ENCODE measurements at regions not wholly inside any gene's neighbourhood (a gene's known extent, or its start where the extent isn't known, plus 50 kb on each side); places are given as distances from the start of the nearest gene placed in this dataset.
"Not testable (repeated sequence)": the region's sequence is repeated elsewhere in the genome, so short reads cannot be mapped to it uniquely, and the experiment has no call there.

- Histone ChIP-seq H4K20me1 (ENCODE audit: low read length) (no peaks in the 10 kb centered on the region), H3K36me3 (ENCODE audit: low read depth, low read length) (no peaks in the 10 kb centered on the region), H3K27ac (ENCODE audit: low read length) (no peak overlapping the region), H3K4me1 (ENCODE audit: insufficient read depth, low read length) (peaks cover 22% of the 10 kb centered on the region), H3K79me2 (ENCODE audit: low read length) (no peaks in the 10 kb centered on the region), H3K9me3 (ENCODE audit: low read length) (no peaks in the 10 kb centered on the region), H3K4me2 (ENCODE audit: low read length) (no peak overlapping the region), H2AFZ (ENCODE audit: low read length) (no peak overlapping the region), H3K9me2 (replicated peaks; ENCODE audit: low read length) (no peaks in the 10 kb centered on the region), H3K4me3 (ENCODE audit: low read length) (no peak overlapping the region), H3K9ac (ENCODE audit: low read length) (no peak overlapping the region), H3F3A (ENCODE audit: low read length, unreplicated experiment) (no peaks in the 10 kb centered on the region), H3K27me3 (ENCODE audit: low read length) (no peaks in the 10 kb centered on the region)
- intact Hi-C loops (cut with micrococcal nuclease): no loop called here
- TF ChIP-seq CTCF (conservative IDR thresholded peaks at IDR 0.05; ENCODE audit: low read depth, low read length) (no peak), EZH2 (IDR thresholded peaks at IDR 0.05; ENCODE audit: low read length, unreplicated experiment) (no peak), EZH2phosphoT487 (IDR thresholded peaks at IDR 0.05; ENCODE audit: borderline replicate concordance, low read length) (no peak)
- DNase-seq: no peak
- no TSS peak for BruUV-seq (replicated peaks)
- ATAC-seq: no peak
- CTCF ChIA-PET: no interaction called here
- POLR2A ChIA-PET (ENCODE audit: unreplicated experiment): no interaction called here
These were observed 232.3 kb upstream of the KITLG start for GRCh38 chr12:88812610-88813009.

- Histone ChIP-seq H3K9ac (ENCODE audit: low read length) (no peak overlapping the region), H3K9me2 (replicated peaks; ENCODE audit: low read length) (no peaks in the 10 kb centered on the region), H3K4me1 (ENCODE audit: insufficient read depth, low read length) (peaks cover 6% of the 10 kb centered on the region), H3K27me3 (ENCODE audit: low read length) (no peaks in the 10 kb centered on the region), H2AFZ (ENCODE audit: low read length) (no peak overlapping the region), H3K27ac (ENCODE audit: low read length) (no peak overlapping the region), H3K9me3 (ENCODE audit: low read length) (no peaks in the 10 kb centered on the region), H3K4me2 (ENCODE audit: low read length) (no peak overlapping the region), H3F3A (ENCODE audit: low read length, unreplicated experiment) (no peaks in the 10 kb centered on the region), H4K20me1 (ENCODE audit: low read length) (no peaks in the 10 kb centered on the region), H3K36me3 (ENCODE audit: low read depth, low read length) (no peaks in the 10 kb centered on the region), H3K4me3 (ENCODE audit: low read length) (no peak overlapping the region), H3K79me2 (ENCODE audit: low read length) (no peaks in the 10 kb centered on the region)
- ChIA-PET POLR2A (ENCODE audit: unreplicated experiment) (no interaction called here), CTCF (no interaction called here)
- intact Hi-C loops (cut with micrococcal nuclease): no loop called here
- ATAC-seq: no peak
- no TSS peak for BruUV-seq (replicated peaks)
- no peak for DNase-seq
- no peak for TF ChIP-seq EZH2phosphoT487 (IDR thresholded peaks at IDR 0.05; ENCODE audit: borderline replicate concordance, low read length)
- no peak for TF ChIP-seq CTCF (conservative IDR thresholded peaks at IDR 0.05; ENCODE audit: low read depth, low read length)
- no peak for TF ChIP-seq EZH2 (IDR thresholded peaks at IDR 0.05; ENCODE audit: low read length, unreplicated experiment)
These were observed 230.5 kb upstream of the KITLG start for GRCh38 chr12:88810806-88811205.

- intact Hi-C loops (cut with micrococcal nuclease): not testable (repeated sequence)
These were observed 229.6 kb upstream of the KITLG start for GRCh38 chr12:88809841-88810240.

More at GRCh38 chr12:88809841-88810240, 229.6 kb upstream of the KITLG start:
- H3K9me3 ChIP-seq (ENCODE audit: low read length); DNase-seq; H3K4me2 ChIP-seq (ENCODE audit: low read length); POLR2A ChIA-PET (ENCODE audit: unreplicated experiment); H3K36me3 ChIP-seq (ENCODE audit: low read depth, low read length); H3K79me2 ChIP-seq (ENCODE audit: low read length); H3K9me2 ChIP-seq (replicated peaks; ENCODE audit: low read length); H2AFZ ChIP-seq (ENCODE audit: low read length); H3K4me3 ChIP-seq (ENCODE audit: low read length); BruUV-seq (replicated peaks); H3F3A ChIP-seq (ENCODE audit: low read length, unreplicated experiment); H4K20me1 ChIP-seq (ENCODE audit: low read length); H3K4me1 ChIP-seq (ENCODE audit: insufficient read depth, low read length); CTCF ChIA-PET; H3K27ac ChIP-seq (ENCODE audit: low read length); H3K9ac ChIP-seq (ENCODE audit: low read length); H3K27me3 ChIP-seq (ENCODE audit: low read length); ATAC-seq: not testable (repeated sequence)
